ENCODE measurements at regions not wholly inside any gene's neighbourhood (a gene's known extent, or its start where the extent isn't known, plus 50 kb on each side); places are given as distances from the start of the nearest gene placed in this dataset.

DNA sequence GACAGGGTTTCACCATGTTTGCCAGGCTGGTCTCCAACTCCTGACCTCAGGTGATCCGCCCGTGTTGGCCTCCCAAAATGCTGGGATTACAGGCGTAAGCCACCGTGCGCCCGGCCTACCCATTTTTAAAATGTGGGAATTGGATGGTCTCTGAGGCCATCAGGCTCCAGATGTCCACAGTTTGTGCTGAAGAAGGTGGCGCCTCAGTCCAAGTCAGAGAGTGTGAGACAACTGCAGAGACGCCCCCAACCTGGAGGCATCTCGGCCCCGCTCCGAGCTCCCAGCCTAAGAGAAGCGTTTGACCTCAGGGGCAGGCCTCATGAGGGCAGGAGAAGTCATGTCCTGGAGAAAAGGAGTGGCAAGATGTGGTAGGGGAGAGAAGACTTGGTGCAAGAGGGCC lies 146.5 kb downstream of the MRM1 start:
- Mint-ChIP-seq H3K27me3 (peaks cover 8% of the 10 kb centered on the region), H3K9me3 (no peaks in the 10 kb centered on the region), H3K4me1 (no peaks in the 10 kb centered on the region), H3K36me3 (ENCODE audit: low read depth) (no peaks in the 10 kb centered on the region), H3K27ac (no peak overlapping the region), H3K4me3 (no peak overlapping the region)
- CTCF ChIA-PET, result no interaction called here
- ATAC-seq (ENCODE audit: low read depth) (no peak), DNase-seq (no peak)
- intact Hi-C loops (cut with micrococcal nuclease), result no loop called here
- TF ChIP-seq, protein P1, sequence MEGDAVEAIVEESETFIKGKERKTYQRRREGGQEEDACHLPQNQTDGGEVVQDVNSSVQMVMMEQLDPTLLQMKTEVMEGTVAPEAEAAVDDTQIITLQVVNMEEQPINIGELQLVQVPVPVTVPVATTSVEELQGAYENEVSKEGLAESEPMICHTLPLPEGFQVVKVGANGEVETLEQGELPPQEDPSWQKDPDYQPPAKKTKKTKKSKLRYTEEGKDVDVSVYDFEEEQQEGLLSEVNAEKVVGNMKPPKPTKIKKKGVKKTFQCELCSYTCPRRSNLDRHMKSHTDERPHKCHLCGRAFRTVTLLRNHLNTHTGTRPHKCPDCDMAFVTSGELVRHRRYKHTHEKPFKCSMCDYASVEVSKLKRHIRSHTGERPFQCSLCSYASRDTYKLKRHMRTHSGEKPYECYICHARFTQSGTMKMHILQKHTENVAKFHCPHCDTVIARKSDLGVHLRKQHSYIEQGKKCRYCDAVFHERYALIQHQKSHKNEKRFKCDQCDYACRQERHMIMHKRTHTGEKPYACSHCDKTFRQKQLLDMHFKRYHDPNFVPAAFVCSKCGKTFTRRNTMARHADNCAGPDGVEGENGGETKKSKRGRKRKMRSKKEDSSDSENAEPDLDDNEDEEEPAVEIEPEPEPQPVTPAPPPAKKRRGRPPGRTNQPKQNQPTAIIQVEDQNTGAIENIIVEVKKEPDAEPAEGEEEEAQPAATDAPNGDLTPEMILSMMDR (IDR thresholded peaks at IDR 0.05), result no peak
- POLR2A ChIA-PET, result no interaction called here

DNA sequence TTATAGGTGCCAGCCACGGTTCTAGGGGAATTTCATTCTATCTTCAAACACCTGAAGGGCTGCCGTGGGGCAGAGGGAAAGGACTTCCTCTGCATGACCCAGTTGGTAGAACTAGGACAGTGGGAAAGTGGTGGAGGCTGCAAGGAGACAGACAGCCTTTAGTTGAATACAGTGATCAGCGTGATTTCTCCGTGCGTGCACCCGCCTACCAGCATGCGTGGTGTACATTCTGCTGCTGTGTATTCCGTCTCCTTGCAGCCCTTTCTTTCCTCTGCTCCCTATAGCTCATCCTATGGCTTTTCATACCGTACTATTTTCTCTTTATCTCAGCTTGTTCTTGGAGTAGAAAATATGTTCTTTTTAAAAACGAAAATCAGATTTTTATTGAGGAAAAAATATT lies 146.9 kb downstream of the MRM1 start:
- Mint-ChIP-seq H3K27me3 (peaks cover 8% of the 10 kb centered on the region), H3K36me3 (ENCODE audit: low read depth) (no peaks in the 10 kb centered on the region), H3K4me3 (no peak overlapping the region), H3K27ac (no peak overlapping the region), H3K9me3 (no peaks in the 10 kb centered on the region), H3K4me1 (no peaks in the 10 kb centered on the region)
- ATAC-seq (ENCODE audit: low read depth) (no peak), DNase-seq (no peak)
- intact Hi-C loops (cut with micrococcal nuclease), result no loop called here
- TF ChIP-seq, protein P1 (IDR thresholded peaks at IDR 0.05), result no peak
- CTCF ChIA-PET, result no interaction called here
- POLR2A ChIA-PET, result no interaction called here

DNA sequence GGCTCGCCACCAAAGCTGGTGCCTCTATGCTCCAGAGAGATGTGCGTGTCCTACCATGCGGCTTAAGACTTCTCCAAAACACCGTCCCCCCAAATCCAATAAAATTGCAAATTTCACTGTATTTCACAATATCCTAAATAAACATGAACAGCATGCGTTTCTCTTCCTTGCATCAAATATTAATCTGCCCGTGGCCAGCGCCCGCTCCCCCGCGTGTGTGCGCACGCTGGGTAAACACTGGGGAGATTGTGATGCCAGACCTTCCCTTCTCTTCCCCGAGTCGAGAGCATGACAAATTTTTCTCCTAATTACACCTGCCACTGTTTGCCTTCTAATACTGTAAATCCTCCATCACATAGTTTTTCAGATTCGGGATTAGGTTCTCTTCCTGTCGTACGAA lies 148.1 kb downstream of the MRM1 start:
- H3K9me3 Mint-ChIP-seq, result no peaks in the 10 kb centered on the region
- POLR2A ChIA-PET, result no interaction called here
- CTCF ChIA-PET, result no interaction called here
- ATAC-seq (ENCODE audit: low read depth), result no peak
- DNase-seq, result no peak
- H3K36me3 Mint-ChIP-seq (ENCODE audit: low read depth), result no peaks in the 10 kb centered on the region
- H3K27me3 Mint-ChIP-seq, result peaks cover 14% of the 10 kb centered on the region
- H3K4me3 Mint-ChIP-seq, result no peak overlapping the region
- intact Hi-C loops (cut with micrococcal nuclease), result no loop called here
- no peak overlapping the region for H3K27ac Mint-ChIP-seq
- no peaks in the 10 kb centered on the region for H3K4me1 Mint-ChIP-seq
- TF ChIP-seq, protein P1 (IDR thresholded peaks at IDR 0.05), result no peak

DNA sequence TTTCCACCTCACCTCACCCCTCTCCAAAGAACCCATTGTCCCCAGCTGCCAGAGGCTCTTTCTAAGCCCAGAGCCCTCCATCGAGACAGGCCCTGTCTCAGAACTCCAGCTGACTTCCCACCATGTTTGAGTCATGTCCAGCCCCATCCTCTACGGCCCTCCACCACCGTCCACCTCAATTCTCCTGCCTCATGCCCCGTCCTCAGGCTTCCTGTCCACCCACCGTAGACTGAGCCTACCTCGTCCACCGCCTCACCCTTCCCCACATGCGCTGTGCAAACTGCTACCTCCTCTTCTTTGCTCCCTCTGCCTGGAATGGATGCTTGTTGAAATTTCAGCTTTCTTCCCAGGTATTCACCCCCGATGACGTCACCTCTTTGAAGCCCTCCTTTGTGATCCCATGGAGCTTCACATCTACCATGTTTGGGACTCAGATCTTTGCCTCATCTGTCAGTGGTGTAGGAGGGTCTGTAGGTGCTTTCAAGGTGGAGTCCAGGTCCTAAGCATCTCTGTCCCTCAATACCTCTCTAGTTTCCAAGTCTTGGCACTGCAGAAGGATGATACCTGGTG lies 149.0 kb downstream of the MRM1 start:
- POLR2A ChIA-PET, result no interaction called here
- TF ChIP-seq, protein P1 (IDR thresholded peaks at IDR 0.05), result no peak
- no peak overlapping the region for H3K27ac Mint-ChIP-seq
- H3K4me3 Mint-ChIP-seq, result no peak overlapping the region
- no peaks in the 10 kb centered on the region for H3K36me3 Mint-ChIP-seq (ENCODE audit: low read depth)
- intact Hi-C loops (cut with micrococcal nuclease), result no loop called here
- ATAC-seq (ENCODE audit: low read depth) (no peak), DNase-seq (no peak)
- H3K4me1 Mint-ChIP-seq, result no peaks in the 10 kb centered on the region
- CTCF ChIA-PET, result no interaction called here
- H3K9me3 Mint-ChIP-seq, result no peaks in the 10 kb centered on the region
- peaks cover 18% of the 10 kb centered on the region for H3K27me3 Mint-ChIP-seq

DNA sequence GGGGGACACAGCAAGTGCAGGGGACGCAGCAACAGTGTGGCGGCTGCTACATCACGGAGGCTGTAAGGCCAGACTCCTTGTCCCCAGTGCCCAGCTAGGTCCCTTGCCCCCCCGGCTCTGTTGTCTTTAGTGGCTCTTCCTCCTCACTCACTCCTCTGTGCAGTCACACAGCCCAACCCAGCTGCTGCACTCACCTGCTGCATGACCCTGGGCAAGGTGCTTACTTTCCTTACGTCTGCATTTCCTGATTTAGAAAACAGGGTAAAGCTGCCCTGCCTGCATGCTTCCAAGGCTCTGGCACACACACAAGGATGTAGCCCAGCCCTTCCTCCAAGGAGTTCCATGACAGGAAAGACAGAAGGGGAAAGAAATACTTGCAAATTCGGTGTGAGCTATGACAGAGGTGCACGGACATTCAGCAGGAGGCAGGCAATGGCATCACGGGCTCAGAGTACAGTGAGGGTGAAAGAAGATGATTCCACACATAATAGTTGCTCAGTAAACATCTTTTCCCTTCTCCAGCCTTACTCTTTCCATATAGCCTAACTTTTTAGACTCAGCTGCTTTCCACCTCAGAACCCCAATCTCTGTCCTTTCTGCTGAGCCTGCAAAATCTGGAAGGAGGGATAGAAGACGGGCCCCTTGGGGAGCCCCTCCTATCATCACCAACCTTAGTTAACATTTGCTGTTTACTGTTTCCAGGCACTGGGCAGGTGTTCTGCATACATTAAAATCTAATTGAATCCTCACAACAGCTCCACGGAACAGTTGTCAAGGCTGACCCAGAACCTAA lies 150.9 kb downstream of the MRM1 start:
- Mint-ChIP-seq H3K4me1 (no peaks in the 10 kb centered on the region), H3K4me3 (no peak overlapping the region), H3K27me3 (peaks cover 18% of the 10 kb centered on the region), H3K36me3 (ENCODE audit: low read depth) (no peaks in the 10 kb centered on the region), H3K9me3 (no peaks in the 10 kb centered on the region), H3K27ac (no peak overlapping the region)
- DNase-seq, result no peak
- intact Hi-C loops (cut with micrococcal nuclease), result no loop called here
- ChIA-PET POLR2A (no interaction called here), CTCF (no interaction called here)
- ATAC-seq (ENCODE audit: low read depth), result no peak
- TF ChIP-seq, protein P1 (IDR thresholded peaks at IDR 0.05), result no peak

Measured in activated B cell treated with CpG ODN at 0.5 μM for 24 hours (primary cell).